Kidney (tissue), 13 donors: ENCODE measurements at regions not wholly inside any gene's neighbourhood (a gene's known extent, or its start where the extent isn't known, plus 50 kb on each side); places are given as distances from the start of the nearest gene placed in this dataset.

Experiments used
- DNase-seq, 5 donors: peaks; one replicate each; pipeline ENCODE4 v3.0.0-alpha.2; 2013 to 2020
- FAIRE-seq: peaks from 2 replicates; lab custom pipeline; 2012; peaks lifted over from hg19 to GRCh38; lab: Jason Lieb, UNC
- H3K27ac ChIP-seq, 2 donors: one replicate each; pipeline ENCODE4 v1.7.0; 2013; ENCODE audit warnings: low read depth in 2 of 2, low read length in 2 of 2, inconsistent platforms in 1 of 2
- H3K27me3 ChIP-seq: one replicate; pipeline ENCODE4 v1.7.1; 2013; ENCODE audit warnings: low read length, inconsistent platforms; ENCODE audit not compliant: control insufficient read depth, insufficient read depth
- H3K36me3 ChIP-seq, 3 donors: one replicate each; pipeline versions ENCODE4 v1.7.0 to v1.7.1; 2013; ENCODE audit warnings: low read length in 3 of 3, control low read depth in 1 of 3, inconsistent platforms in 1 of 3; ENCODE audit not compliant: insufficient read depth in 3 of 3, control insufficient read depth in 2 of 3
- H3K4me1 ChIP-seq, 3 donors: one replicate each; pipeline versions ENCODE4 v1.7.0 to v1.7.1; 2013; ENCODE audit warnings: low read length in 3 of 3, inconsistent platforms in 1 of 3, low read depth in 1 of 3; ENCODE audit not compliant: control insufficient read depth in 2 of 3, insufficient read depth in 2 of 3
- H3K4me3 ChIP-seq, 3 donors: one replicate each; pipeline versions ENCODE4 v1.7.0 to v1.8.1; 2013; ENCODE audit warnings: low read length in 3 of 3, control low read depth in 1 of 3, inconsistent platforms in 1 of 3
- H3K9ac ChIP-seq, 3 donors: one replicate each; pipeline versions ENCODE4 v1.7.0 to v1.7.1; 2013; ENCODE audit warnings: low read length in 3 of 3, control low read depth in 1 of 3, inconsistent platforms in 1 of 3
- H3K9me3 ChIP-seq, 3 donors: one replicate each; pipeline versions ENCODE4 v1.7.0 to v1.7.1; 2013; ENCODE audit warnings: low read length in 3 of 3, control low read depth in 1 of 3, inconsistent platforms in 1 of 3; ENCODE audit not compliant: control insufficient read depth in 2 of 3, insufficient read depth in 1 of 3
- intact Hi-C: fragments of 100-400 bp; cut with DNase I; formaldehyde crosslinking; loops from one replicate; pipeline ENCODE4 v1.11.1; 2022
- TF ChIP-seq, protein P1 (sequence below): IDR thresholded peaks from 3 replicates; pipeline ENCODE4 v1.5.1; 2012; ENCODE audit warnings: mild to moderate bottlenecking, moderate library complexity, borderline replicate concordance; ENCODE audit not compliant: insufficient read depth; ENCODE audit errors: extremely low read depth
- donor health status: control.
- donor health status: control.
- donor health status: control.
- donor health status: control.
- donor health status: control.
- donor health status: DM: yes; HTN: yes; CAD: no.
- donor health status: Normal renal cell carcinoma (clear cell type).

DNA sequence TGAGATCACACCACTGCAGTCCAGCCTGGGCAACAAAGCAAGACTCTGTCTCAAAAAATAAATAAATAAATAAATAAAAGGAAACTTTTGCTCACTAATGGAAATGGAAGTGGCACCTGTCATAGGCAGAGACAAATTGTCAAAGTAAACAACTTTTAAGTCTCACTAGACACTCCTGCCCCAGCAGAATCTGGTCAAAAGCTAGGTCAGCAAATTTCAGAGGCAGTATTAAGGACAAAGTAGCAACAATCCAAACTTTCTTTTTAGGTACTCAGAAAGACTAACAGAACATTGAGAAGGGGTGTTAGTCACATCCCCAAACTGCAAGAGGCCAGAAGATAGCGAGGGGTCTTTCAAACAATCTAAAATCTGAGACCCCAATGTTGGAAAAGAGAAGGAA is 101.4 kb upstream of the MSX2 start:
- FAIRE-seq = no peak

DNA sequence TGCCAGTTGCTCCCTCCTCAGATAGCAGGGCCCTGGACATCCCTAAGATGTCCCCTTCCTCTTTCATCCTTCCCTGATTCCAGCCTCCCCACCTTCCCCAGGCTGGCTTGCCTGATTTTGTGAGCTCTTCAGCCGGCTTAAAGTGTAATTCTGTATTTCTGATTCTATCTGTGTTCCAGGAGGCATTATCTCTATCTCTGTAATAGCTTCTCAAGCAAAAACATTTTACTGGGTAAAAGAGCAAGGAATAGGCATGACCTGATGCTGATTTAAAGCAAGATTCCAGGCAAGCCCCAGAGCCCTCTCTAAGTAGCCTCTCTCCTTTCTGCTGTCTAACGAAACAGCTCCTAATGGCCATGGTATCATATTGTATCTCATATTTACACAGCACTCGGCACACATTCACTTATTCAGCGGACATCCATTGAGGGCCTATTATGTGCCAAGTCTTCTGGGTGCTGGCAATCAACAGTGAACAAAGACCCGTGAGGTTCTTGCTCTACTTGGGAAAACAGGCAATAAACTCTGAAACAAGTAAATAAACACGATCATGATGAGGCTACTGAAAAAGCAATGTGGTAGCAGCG is 100.9 kb upstream of the MSX2 start:
- FAIRE-seq (no peak), DNase-seq (no peak)
- no peaks in the 10 kb centered on the region for H3K4me1 ChIP-seq
- no peak overlapping the region for H3K4me3 ChIP-seq
- no peaks in the 10 kb centered on the region for H3K9me3 ChIP-seq
- no peaks in the 10 kb centered on the region for H3K36me3 ChIP-seq
- TF ChIP-seq, protein P1, sequence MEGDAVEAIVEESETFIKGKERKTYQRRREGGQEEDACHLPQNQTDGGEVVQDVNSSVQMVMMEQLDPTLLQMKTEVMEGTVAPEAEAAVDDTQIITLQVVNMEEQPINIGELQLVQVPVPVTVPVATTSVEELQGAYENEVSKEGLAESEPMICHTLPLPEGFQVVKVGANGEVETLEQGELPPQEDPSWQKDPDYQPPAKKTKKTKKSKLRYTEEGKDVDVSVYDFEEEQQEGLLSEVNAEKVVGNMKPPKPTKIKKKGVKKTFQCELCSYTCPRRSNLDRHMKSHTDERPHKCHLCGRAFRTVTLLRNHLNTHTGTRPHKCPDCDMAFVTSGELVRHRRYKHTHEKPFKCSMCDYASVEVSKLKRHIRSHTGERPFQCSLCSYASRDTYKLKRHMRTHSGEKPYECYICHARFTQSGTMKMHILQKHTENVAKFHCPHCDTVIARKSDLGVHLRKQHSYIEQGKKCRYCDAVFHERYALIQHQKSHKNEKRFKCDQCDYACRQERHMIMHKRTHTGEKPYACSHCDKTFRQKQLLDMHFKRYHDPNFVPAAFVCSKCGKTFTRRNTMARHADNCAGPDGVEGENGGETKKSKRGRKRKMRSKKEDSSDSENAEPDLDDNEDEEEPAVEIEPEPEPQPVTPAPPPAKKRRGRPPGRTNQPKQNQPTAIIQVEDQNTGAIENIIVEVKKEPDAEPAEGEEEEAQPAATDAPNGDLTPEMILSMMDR = no peak
- H3K27me3 ChIP-seq = no peaks in the 10 kb centered on the region
- no peak overlapping the region for H3K27ac ChIP-seq
- no peak overlapping the region for H3K9ac ChIP-seq
- intact Hi-C loops = no loop called here

More for the DNA sequence above, 101.4 kb upstream of the MSX2 start:
- Histone ChIP-seq H3K27ac (no peak overlapping the region), H3K9ac (no peak overlapping the region), H3K9me3 (no peaks in the 10 kb centered on the region), H3K27me3 (no peaks in the 10 kb centered on the region), H3K36me3 (no peaks in the 10 kb centered on the region), H3K4me3 (no peak overlapping the region), H3K4me1 (no peaks in the 10 kb centered on the region)
- intact Hi-C loops = no loop called here
- TF ChIP-seq, protein P1 = no peak
- no peak for DNase-seq

DNA sequence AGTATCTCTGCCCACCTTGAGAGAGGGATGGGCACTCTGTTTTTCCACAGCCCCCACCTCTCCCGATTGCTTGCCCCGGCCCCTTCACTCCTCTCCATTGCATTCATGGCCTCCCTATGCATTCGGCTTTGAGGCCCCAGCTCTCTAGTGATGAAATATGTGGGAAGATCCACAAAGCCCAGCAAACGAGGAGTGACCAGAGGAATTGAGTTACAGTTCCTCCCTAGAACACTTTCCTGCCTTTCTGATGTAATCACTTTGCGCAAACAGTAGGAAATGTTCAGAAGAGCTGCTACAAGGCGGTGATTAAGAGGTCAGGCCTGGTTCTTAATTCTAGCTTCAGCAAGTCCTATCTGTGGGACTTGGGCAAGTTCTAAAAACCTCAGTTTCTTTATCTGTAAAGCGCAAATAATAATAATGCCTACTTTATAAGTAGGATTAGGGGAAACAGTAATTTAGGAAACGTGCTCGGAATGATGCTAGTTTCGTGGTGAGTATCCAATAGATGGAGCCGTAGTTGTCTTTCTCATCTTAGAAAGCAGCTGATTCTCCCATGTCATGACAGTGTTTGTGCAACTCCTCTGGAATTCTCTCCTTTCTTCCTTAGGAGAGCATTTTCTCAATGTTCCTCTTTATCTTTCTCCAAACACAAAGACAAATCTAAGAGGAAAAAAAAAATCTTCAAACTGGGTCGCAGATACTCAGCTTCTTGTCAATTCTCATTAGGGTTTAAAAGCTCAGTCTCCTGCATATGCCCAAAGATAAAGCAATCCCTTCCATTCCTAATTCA is 99.5 kb upstream of the MSX2 start:
- TF ChIP-seq, protein P1 = no peak
- no peaks in the 10 kb centered on the region for H3K36me3 ChIP-seq
- DNase-seq (peak in 4 of 5 donors; percentile 60 to 89 (median 80)), FAIRE-seq (no peak)
- intact Hi-C loops = no loop called here
- H3K4me3 ChIP-seq = no peak overlapping the region
- H3K9ac ChIP-seq = no peak overlapping the region
- H3K27me3 ChIP-seq = no peaks in the 10 kb centered on the region
- H3K4me1 ChIP-seq = no peaks in the 10 kb centered on the region
- no peak overlapping the region for H3K27ac ChIP-seq
- H3K9me3 ChIP-seq = no peaks in the 10 kb centered on the region
